GM18498 (cell line): ENCODE measurements at regions not wholly inside any gene's neighbourhood (a gene's known extent, or its start where the extent isn't known, plus 50 kb on each side); places are given as distances from the start of the nearest gene placed in this dataset.

Source experiments
- ATAC-seq: cut with Tn5 transposase; IDR thresholded peaks from one replicate; pipeline ENCODE4 v1.9.1; 2021; ENCODE audit warnings: mild to moderate bottlenecking, moderate library complexity; ENCODE audit not compliant: unreplicated experiment

GRCh38 chr2:12270876-12271588 is 445.7 kb upstream of the TRIB2 start:
- ATAC-seq, result peak; percentile 69

- no peak for ATAC-seq
Measured at GRCh38 chr2:12271589-12271984, 445.1 kb upstream of the TRIB2 start.

GRCh38 chr2:12273111-12273510 is 443.6 kb upstream of the TRIB2 start:
- ATAC-seq, result no peak

DNA sequence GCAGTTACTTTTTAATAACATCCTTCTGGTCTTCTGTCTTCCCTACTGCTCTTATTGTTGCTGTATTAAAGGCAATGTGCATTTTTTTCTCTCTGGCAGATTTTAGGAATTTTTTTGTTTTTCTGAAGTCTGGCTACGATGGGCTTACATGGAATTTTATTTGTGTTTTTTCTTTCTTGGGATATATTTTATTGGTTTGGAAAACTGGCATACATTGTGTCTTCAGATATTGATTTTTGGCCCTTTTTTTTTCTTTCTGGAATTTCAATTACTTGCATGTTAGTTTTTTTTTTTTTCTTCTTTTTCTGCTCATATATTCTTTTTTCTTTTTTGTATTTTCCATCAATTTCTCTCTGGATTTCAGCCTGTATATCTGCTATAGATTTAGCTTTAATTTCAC is 442.1 kb upstream of the TRIB2 start:
- ATAC-seq, result no peak

GRCh38 chr2:12277241-12278034 is 439.3 kb upstream of the TRIB2 start:
- ATAC-seq, result no peak

- no peak for ATAC-seq
Measured at GRCh38 chr2:12278217-12278750, 438.5 kb upstream of the TRIB2 start.

- peak; percentile 92 for ATAC-seq
Measured at GRCh38 chr2:12282780-12283695, 433.7 kb upstream of the TRIB2 start.

- ATAC-seq, result no peak
Measured at GRCh38 chr2:12284037-12284436, 432.7 kb upstream of the TRIB2 start.

- no peak for ATAC-seq
Measured at GRCh38 chr2:12284487-12284886, 432.2 kb upstream of the TRIB2 start.

- ATAC-seq, result no peak
Measured at GRCh38 chr2:12286347-12286746, 430.4 kb upstream of the TRIB2 start.

GRCh38 chr2:12287220-12287751 is 429.4 kb upstream of the TRIB2 start:
- no peak for ATAC-seq

- no peak for ATAC-seq
Measured at GRCh38 chr2:12288048-12288447, 428.7 kb upstream of the TRIB2 start.

GRCh38 chr2:12289120-12289802 is 427.5 kb upstream of the TRIB2 start:
- no peak for ATAC-seq

GRCh38 chr2:12291303-12291702 is 425.4 kb upstream of the TRIB2 start:
- ATAC-seq, result no peak

- peak; percentile 96 for ATAC-seq
Measured at GRCh38 chr2:12293874-12294273, 422.9 kb upstream of the TRIB2 start.

- ATAC-seq, result no peak
Measured at GRCh38 chr2:12295856-12296519, 420.7 kb upstream of the TRIB2 start.

- ATAC-seq, result no peak
Measured at GRCh38 chr2:12296915-12297314, 419.8 kb upstream of the TRIB2 start.

- ATAC-seq, result no peak
Measured at GRCh38 chr2:12298352-12298751, 418.4 kb upstream of the TRIB2 start.

DNA sequence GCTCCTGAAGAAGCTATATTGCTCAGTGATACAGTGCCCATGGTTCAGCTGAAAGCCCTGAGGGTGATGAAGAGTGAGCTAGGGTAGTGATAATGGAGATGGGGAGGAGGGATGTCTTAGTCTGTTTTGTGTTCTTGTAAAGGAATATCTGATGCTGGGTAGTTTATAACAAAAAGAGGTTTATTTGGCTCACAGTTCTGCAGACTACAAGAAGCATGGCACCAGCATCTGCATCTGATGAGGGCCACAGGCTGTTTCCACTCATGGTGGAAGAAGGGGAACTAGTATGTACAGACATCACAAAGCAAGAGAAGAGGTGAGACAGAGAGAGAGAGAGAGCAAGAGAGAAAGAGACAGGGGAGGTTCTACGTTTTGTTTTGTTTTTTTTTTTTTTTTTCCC is 417.3 kb upstream of the TRIB2 start:
- no peak for ATAC-seq
